22Rv1 (cell line): ENCODE measurements at regions not wholly inside any gene's neighbourhood (a gene's known extent, or its start where the extent isn't known, plus 50 kb on each side); places are given as distances from the start of the nearest gene placed in this dataset.

Experiments used
- CTCF ChIP-seq: fragments of 450-650 bp; IDR thresholded peaks from 2 replicates; pipeline ENCODE4 v1.5.1; 2017; ENCODE audit warnings: mild to moderate bottlenecking
- ZFX ChIP-seq: fragments of 450-650 bp; IDR thresholded peaks from 2 replicates; pipeline ENCODE4 v1.6.1; 2017; ENCODE audit warnings: antibody characterized with exemption, borderline replicate concordance

GRCh38 chr14:36449903-36450302, 70.1 kb downstream of the NKX2-1 start:
- 0 out of 2 replicates have a peak, but pooled peaks have one; percentile 1 for TF ChIP-seq CTCF
- no peak for TF ChIP-seq ZFX
